PC-9 (cell line): ENCODE measurements at regions not wholly inside any gene's neighbourhood (a gene's known extent, or its start where the extent isn't known, plus 50 kb on each side); places are given as distances from the start of the nearest gene placed in this dataset.

Source experiments
- BruUV-seq: library from RNA; stranded (reverse); fragments of 400-500 nt; replicated peaks from 2 replicates; lab custom pipeline; 2021; lab: Mats Ljungman, UMichigan
- CTCF ChIA-PET: fragments of 300-600 bp; sonication (Branson Sonifier 250); formaldehyde crosslinking; loops from one replicate; lab custom pipeline; 2022; ENCODE audit warnings: antibody characterized with exemption; lab: Charles Lee
- POLR2A ChIA-PET: fragments of 300-600 bp; sonication (Branson Sonifier 250); formaldehyde crosslinking; loops from one replicate; lab custom pipeline; 2022; ENCODE audit warnings: antibody characterized with exemption; ENCODE audit not compliant: unreplicated experiment; lab: Charles Lee
- DNase-seq, 2 experiments: peaks; one replicate each; pipeline versions ENCODE4 v3.0.0 to v3.0.0-alpha.2; 2015 to 2022; ENCODE audit warnings: mixed read lengths in 1 of 2
- H2AFZ ChIP-seq: fragments of 200-600 bp; sonication (generic); 2 replicates; pipeline ENCODE4 v1.8.1; 2017; ENCODE audit warnings: antibody characterized with exemption
- H3F3A ChIP-seq: fragments of 200-600 bp; sonication (generic); 2 replicates; pipeline ENCODE4 v1.8.1; 2017; ENCODE audit warnings: antibody characterized with exemption, mild to moderate bottlenecking, low read depth; ENCODE audit not compliant: insufficient read depth
- H3K27ac ChIP-seq: fragments of 200-600 bp; sonication (generic); 2 replicates; pipeline ENCODE4 v1.6.1; 2016; ENCODE audit warnings: mixed run types
- H3K27me3 ChIP-seq: fragments of 200-600 bp; sonication (generic); 2 replicates; pipeline ENCODE4 v1.6.1; 2016; ENCODE audit warnings: low read depth, mixed run types; ENCODE audit not compliant: insufficient read depth
- H3K36me3 ChIP-seq: fragments of 200-600 bp; sonication (generic); 2 replicates; pipeline ENCODE4 v1.6.1; 2016; ENCODE audit warnings: low read depth, mixed run types
- H3K4me1 ChIP-seq: fragments of 200-600 bp; sonication (generic); replicated peaks from 2 replicates; pipeline ENCODE4 v1.6.1; 2016; ENCODE audit warnings: mixed run types; ENCODE audit not compliant: insufficient read depth
- H3K4me2 ChIP-seq: fragments of 200-600 bp; sonication (generic); 2 replicates; pipeline ENCODE4 v1.6.1; 2017; ENCODE audit warnings: mixed run types
- H3K4me3 ChIP-seq: fragments of 200-600 bp; sonication (generic); 2 replicates; pipeline ENCODE4 v1.6.1; 2016; ENCODE audit warnings: mixed run types
- H3K79me2 ChIP-seq: fragments of 200-600 bp; sonication (generic); 2 replicates; pipeline ENCODE4 v1.6.1; 2017; ENCODE audit warnings: low read depth, mixed run types
- H3K9me2 ChIP-seq: fragments of 200-600 bp; sonication (generic); 2 replicates; pipeline ENCODE4 v1.8.1; 2017; ENCODE audit warnings: mild to moderate bottlenecking; ENCODE audit not compliant: insufficient read depth
- H3K9me3 ChIP-seq: fragments of 200-600 bp; sonication (generic); 2 replicates; pipeline ENCODE4 v1.8.1; 2016; ENCODE audit warnings: low read depth; ENCODE audit not compliant: insufficient read depth
- H4K20me1 ChIP-seq: fragments of 200-600 bp; sonication (generic); 2 replicates; pipeline ENCODE4 v1.8.1; 2017; ENCODE audit not compliant: insufficient read depth
- CTCF ChIP-seq: fragments of 200-600 bp; sonication (generic); conservative IDR thresholded peaks from 2 replicates; pipeline ENCODE4 v1.6.1; 2017; ENCODE audit warnings: mixed run types, antibody characterized with exemption, mild to moderate bottlenecking, moderate library complexity
- EZH2 ChIP-seq: fragments of 200-600 bp; sonication (generic); IDR thresholded peaks from 2 replicates; pipeline ENCODE4 v1.8.0; 2017; ENCODE audit warnings: antibody characterized with exemption, low read depth
- intact Hi-C: fragments of 100-400 bp; cut with micrococcal nuclease; formaldehyde crosslinking; loops from one replicate; pipeline ENCODE4 v1.10.0; 2022; ENCODE audit not compliant: unreplicated experiment

GRCh38 chr1:5317391-5317790 lies 663.0 kb downstream of the AJAP1 start:
- no peak overlapping the region for H3K4me2 ChIP-seq
- no peaks in the 10 kb centered on the region for H4K20me1 ChIP-seq
- H3F3A ChIP-seq = no peaks in the 10 kb centered on the region
- H3K4me3 ChIP-seq = no peak overlapping the region
- H3K36me3 ChIP-seq = no peaks in the 10 kb centered on the region
- H3K9me3 ChIP-seq = no peaks in the 10 kb centered on the region
- H3K9me2 ChIP-seq = no peaks in the 10 kb centered on the region
- H3K4me1 ChIP-seq = no peaks in the 10 kb centered on the region
- H3K27me3 ChIP-seq = peaks cover 38% of the 10 kb centered on the region
- BruUV-seq = no TSS peak
- TF ChIP-seq CTCF (no peak), EZH2 (no peak)
- no peak for DNase-seq
- no peak overlapping the region for H3K27ac ChIP-seq
- H3K79me2 ChIP-seq = no peaks in the 10 kb centered on the region
- intact Hi-C loops = no loop called here
- ChIA-PET CTCF (no interaction called here), POLR2A (no interaction called here)
- no peak overlapping the region for H2AFZ ChIP-seq

GRCh38 chr1:5312862-5313261 lies 658.5 kb downstream of the AJAP1 start:
- Histone ChIP-seq H3K27ac (no peak overlapping the region), H3K4me2 (no peak overlapping the region), H3K9me3 (no peaks in the 10 kb centered on the region), H3K79me2 (no peaks in the 10 kb centered on the region), H3K27me3 (peaks cover 26% of the 10 kb centered on the region), H3F3A (no peaks in the 10 kb centered on the region), H2AFZ (no peak overlapping the region), H3K4me3 (no peak overlapping the region), H4K20me1 (no peaks in the 10 kb centered on the region), H3K9me2 (no peaks in the 10 kb centered on the region), H3K4me1 (no peaks in the 10 kb centered on the region), H3K36me3 (no peaks in the 10 kb centered on the region)
- ChIA-PET POLR2A (no interaction called here), CTCF (no interaction called here)
- intact Hi-C loops = no loop called here
- no TSS peak for BruUV-seq
- DNase-seq = no peak
- no peak for TF ChIP-seq CTCF
- TF ChIP-seq EZH2 = no peak

- H4K20me1 ChIP-seq = no peaks in the 10 kb centered on the region
- no peak overlapping the region for H2AFZ ChIP-seq
- no peak for TF ChIP-seq EZH2
- TF ChIP-seq CTCF = no peak
- H3K27me3 ChIP-seq = peaks cover 23% of the 10 kb centered on the region
- H3K36me3 ChIP-seq = no peaks in the 10 kb centered on the region
- H3K4me1 ChIP-seq = no peaks in the 10 kb centered on the region
- no peak overlapping the region for H3K27ac ChIP-seq
- DNase-seq = no peak
- H3K9me2 ChIP-seq = no peaks in the 10 kb centered on the region
- no TSS peak for BruUV-seq
- CTCF ChIA-PET = no interaction called here
- POLR2A ChIA-PET = no interaction called here
- no peak overlapping the region for H3K4me2 ChIP-seq
- no peaks in the 10 kb centered on the region for H3K9me3 ChIP-seq
- no peaks in the 10 kb centered on the region for H3K79me2 ChIP-seq
- H3K4me3 ChIP-seq = no peak overlapping the region
- intact Hi-C loops = no loop called here
- no peaks in the 10 kb centered on the region for H3F3A ChIP-seq
These were observed 657.9 kb downstream of the AJAP1 start for GRCh38 chr1:5312293-5312674.
